PC-3 (cell line): ENCODE measurements at regions not wholly inside any gene's neighbourhood (a gene's known extent, or its start where the extent isn't known, plus 50 kb on each side); places are given as distances from the start of the nearest gene placed in this dataset.

Experiments used
- ATAC-seq: fragments of 200-7000 bp; cut with Tn5 transposase; 2 replicates; pipeline ENCODE4 v1.9.1; 2020; ENCODE audit warnings: mild to moderate bottlenecking, moderate library complexity
- BruUV-seq: library from RNA; stranded (reverse); fragments of 400-500 nt; replicated peaks from 2 replicates; lab custom pipeline; 2021; lab: Mats Ljungman, UMichigan
- CTCF ChIA-PET: fragments of 300-600 bp; sonication (Branson Sonifier 250); formaldehyde crosslinking; loops from one replicate; lab custom pipeline; 2022; ENCODE audit warnings: antibody characterized with exemption; lab: Charles Lee
- POLR2A ChIA-PET: fragments of 300-600 bp; sonication (Branson Sonifier 250); formaldehyde crosslinking; loops from one replicate; lab custom pipeline; 2022; ENCODE audit warnings: antibody characterized with exemption; ENCODE audit not compliant: unreplicated experiment; lab: Charles Lee
- DNase-seq: peaks from one replicate; pipeline ENCODE4 v3.0.0-alpha.2; 2015
- H2AFZ ChIP-seq: fragments of 300-600 bp; sonication (generic); 2 replicates; pipeline ENCODE4 v1.6.0; 2016; ENCODE audit warnings: antibody characterized with exemption, low read length
- H3F3A ChIP-seq: fragments of 300-600 bp; sonication (generic); one replicate; pipeline ENCODE4 v1.6.0; 2017; ENCODE audit warnings: antibody characterized with exemption, low read length, control low read depth, mild to moderate bottlenecking; ENCODE audit not compliant: unreplicated experiment
- H3K27ac ChIP-seq: fragments of 300-600 bp; sonication (generic); 2 replicates; pipeline ENCODE4 v1.5.1; 2016; ENCODE audit warnings: mild to moderate bottlenecking, low read length
- H3K27me3 ChIP-seq: fragments of 300-600 bp; sonication (generic); 2 replicates; pipeline ENCODE4 v1.6.1; 2016; ENCODE audit warnings: low read length, mixed read lengths
- H3K36me3 ChIP-seq: fragments of 300-600 bp; sonication (generic); 2 replicates; pipeline ENCODE4 v1.6.1; 2016; ENCODE audit warnings: low read depth, mixed run types, low read length, mixed read lengths
- H3K4me1 ChIP-seq: fragments of 300-600 bp; sonication (generic); 2 replicates; pipeline ENCODE4 v1.5.1; 2016; ENCODE audit warnings: low read length; ENCODE audit not compliant: insufficient read depth
- H3K4me2 ChIP-seq: fragments of 300-600 bp; sonication (generic); 2 replicates; pipeline ENCODE4 v1.6.0; 2016; ENCODE audit warnings: low read length
- H3K4me3 ChIP-seq: fragments of 300-600 bp; sonication (generic); 2 replicates; pipeline ENCODE4 v1.5.1; 2016; ENCODE audit warnings: mild to moderate bottlenecking, low read length, mixed read lengths
- H3K79me2 ChIP-seq: fragments of 300-600 bp; sonication (generic); 2 replicates; pipeline ENCODE4 v1.6.1; 2017; ENCODE audit warnings: low read length, mixed read lengths
- H3K9ac ChIP-seq: fragments of 300-600 bp; sonication (generic); 2 replicates; pipeline ENCODE4 v1.6.0; 2016; ENCODE audit warnings: mild to moderate bottlenecking, low read length
- H3K9me2 ChIP-seq: fragments of 300-600 bp; sonication (generic); replicated peaks from 2 replicates; pipeline ENCODE4 v1.6.1; 2016; ENCODE audit warnings: mixed run types, low read length, mixed read lengths
- H3K9me3 ChIP-seq: fragments of 300-600 bp; sonication (generic); 2 replicates; pipeline ENCODE4 v1.6.1; 2016; ENCODE audit warnings: low read length, mixed read lengths
- H4K20me1 ChIP-seq: fragments of 300-600 bp; sonication (generic); 2 replicates; pipeline ENCODE4 v1.6.1; 2016; ENCODE audit warnings: low read length, mixed read lengths
- CTCF ChIP-seq: fragments of 300-600 bp; sonication (generic); conservative IDR thresholded peaks from 2 replicates; pipeline ENCODE4 v1.5.1; 2017; ENCODE audit warnings: antibody characterized with exemption, low read depth, mild to moderate bottlenecking, low read length
- EZH2 ChIP-seq: fragments of 300-600 bp; sonication (generic); IDR thresholded peaks from one replicate; pipeline ENCODE4 v1.6.1; 2017; ENCODE audit warnings: antibody characterized with exemption, mild to moderate bottlenecking, low read length; ENCODE audit not compliant: unreplicated experiment
- EZH2phosphoT487 ChIP-seq: fragments of 300-600 bp; sonication (generic); IDR thresholded peaks from 2 replicates; pipeline ENCODE4 v1.6.1; 2018; ENCODE audit warnings: mild to moderate bottlenecking, antibody characterized with exemption, low read length, borderline replicate concordance
- intact Hi-C: fragments of 100-400 bp; cut with micrococcal nuclease; formaldehyde crosslinking; loops from 2 replicates; pipeline ENCODE4 v1.9.0; 2023

GRCh38 chr19:30117636-30118145 is 175.7 kb downstream of the URI1 start:
- Histone ChIP-seq H3K4me3 (no peak overlapping the region), H3K27ac (no peak overlapping the region), H3K9me3 (no peaks in the 10 kb centered on the region), H3K4me2 (no peak overlapping the region), H3K4me1 (no peaks in the 10 kb centered on the region), H3K9ac (no peak overlapping the region), H3K9me2 (no peaks in the 10 kb centered on the region), H3K79me2 (no peaks in the 10 kb centered on the region), H2AFZ (no peak overlapping the region), H3F3A (no peaks in the 10 kb centered on the region), H3K27me3 (no peaks in the 10 kb centered on the region), H4K20me1 (no peaks in the 10 kb centered on the region), H3K36me3 (no peaks in the 10 kb centered on the region)
- BruUV-seq, result no TSS peak
- ChIA-PET CTCF (no interaction called here), POLR2A (no interaction called here)
- DNase-seq, result no peak
- intact Hi-C loops, result no loop called here
- no peak for ATAC-seq
- TF ChIP-seq CTCF, result no peak
- TF ChIP-seq EZH2phosphoT487, result no peak
- TF ChIP-seq EZH2, result no peak

- intact Hi-C loops, result no loop called here
- no peak for TF ChIP-seq EZH2phosphoT487
- TF ChIP-seq CTCF, result no peak
- TF ChIP-seq EZH2, result no peak
- Histone ChIP-seq H3K4me1 (no peaks in the 10 kb centered on the region), H3F3A (no peaks in the 10 kb centered on the region), H3K9ac (no peak overlapping the region), H3K79me2 (no peaks in the 10 kb centered on the region), H3K27me3 (no peaks in the 10 kb centered on the region), H3K27ac (no peak overlapping the region), H2AFZ (no peak overlapping the region), H3K9me2 (no peaks in the 10 kb centered on the region), H3K36me3 (no peaks in the 10 kb centered on the region), H3K4me3 (no peak overlapping the region), H3K9me3 (no peaks in the 10 kb centered on the region), H3K4me2 (no peak overlapping the region), H4K20me1 (no peaks in the 10 kb centered on the region)
- ChIA-PET CTCF (no interaction called here), POLR2A (no interaction called here)
- ATAC-seq (no peak), DNase-seq (no peak)
- no TSS peak for BruUV-seq
Observed at GRCh38 chr19:30118221-30118620, 176.2 kb downstream of the URI1 start.

GRCh38 chr19:30118760-30119159 is 176.7 kb downstream of the URI1 start:
- CTCF ChIA-PET, result no interaction called here
- no peak overlapping the region for H3K27ac ChIP-seq

More at GRCh38 chr19:30118760-30119159, 176.7 kb downstream of the URI1 start:
- BruUV-seq, result no TSS peak
- H3F3A ChIP-seq, result no peaks in the 10 kb centered on the region
- no peaks in the 10 kb centered on the region for H3K79me2 ChIP-seq
- H3K9me3 ChIP-seq, result no peaks in the 10 kb centered on the region
- no peaks in the 10 kb centered on the region for H3K36me3 ChIP-seq
- no peaks in the 10 kb centered on the region for H4K20me1 ChIP-seq
- H3K9me2 ChIP-seq, result no peaks in the 10 kb centered on the region
- no peak overlapping the region for H2AFZ ChIP-seq
- no peak for ATAC-seq
- H3K4me2 ChIP-seq, result no peak overlapping the region
- no peaks in the 10 kb centered on the region for H3K27me3 ChIP-seq
- no peaks in the 10 kb centered on the region for H3K4me1 ChIP-seq
- no peak overlapping the region for H3K4me3 ChIP-seq
- no peak overlapping the region for H3K9ac ChIP-seq
- DNase-seq, result no peak
- intact Hi-C loops, result no loop called here
- POLR2A ChIA-PET, result no interaction called here
- no peak for TF ChIP-seq CTCF
- TF ChIP-seq EZH2phosphoT487, result no peak
- no peak for TF ChIP-seq EZH2
